Gastrocnemius medialis (tissue), 4 donors: ENCODE measurements at regions not wholly inside any gene's neighbourhood (a gene's known extent, or its start where the extent isn't known, plus 50 kb on each side); places are given as distances from the start of the nearest gene placed in this dataset.

ENCODE experiments used
- CTCF ChIP-seq, 5 experiments: fragments of 450-650 bp in 3 of 5; fragments of 200-600 bp in 2 of 5; sonication (generic) in 2 of 5; IDR thresholded peaks in 4 of 5; conservative IDR thresholded peaks in 1 of 5; 1 replicate in 4 of 5; 2 replicates in 1 of 5; pipeline ENCODE4 v1.5.1; 2016 to 2019; ENCODE audit warnings: antibody characterized with exemption in 5 of 5, mild to moderate bottlenecking in 3 of 5, moderate library complexity in 3 of 5
- POLR2A ChIP-seq, 2 donors: fragments of 450-650 bp; IDR thresholded peaks; one replicate each; pipeline ENCODE4 v1.6.1; 2017; ENCODE audit warnings: antibody characterized with exemption in 2 of 2, mild to moderate bottlenecking in 2 of 2, moderate library complexity in 2 of 2

GRCh38 chr10:28743576-28743975 lies 66.3 kb downstream of the BAMBI start:
- no peak for TF ChIP-seq CTCF (IDR thresholded peaks at IDR 0.05 in 4 of 5, conservative IDR thresholded peaks at IDR 0.05 in 1 of 5)
- TF ChIP-seq POLR2A (IDR thresholded peaks at IDR 0.05), result no peak
